GM20000 (cell line): ENCODE measurements at regions not wholly inside any gene's neighbourhood (a gene's known extent, or its start where the extent isn't known, plus 50 kb on each side); places are given as distances from the start of the nearest gene placed in this dataset.

Experiments
- DNase-seq: peaks from one replicate; pipeline ENCODE4 v3.0.0; 2012; ENCODE audit warnings: low spot score
- TF ChIP-seq, protein P1 (sequence below): IDR thresholded peaks from 2 replicates; pipeline ENCODE4 v1.5.1; 2012; ENCODE audit warnings: mild to moderate bottlenecking, control low read depth; ENCODE audit errors: extremely low read depth, missing control alignments

DNA sequence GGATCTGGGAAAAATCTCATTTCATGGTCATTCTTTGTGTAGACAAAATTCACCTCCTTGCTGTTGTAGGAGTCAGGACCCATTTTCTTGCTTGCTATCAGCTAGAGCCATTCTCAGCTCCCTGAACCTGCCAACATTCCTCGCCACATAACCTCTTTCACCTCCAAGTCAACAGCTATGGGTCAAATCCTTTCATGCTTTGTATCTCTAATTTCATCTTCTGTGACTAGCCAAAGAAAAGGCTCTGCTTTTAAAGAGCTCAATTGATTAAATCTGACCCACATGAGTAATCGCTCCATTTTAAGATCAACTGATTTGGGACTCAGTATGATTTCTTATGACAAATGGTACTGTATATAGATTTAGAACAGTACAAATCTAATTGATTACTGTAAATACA lies 89.2 kb upstream of the FOXG1 start:
- TF ChIP-seq, protein P1, sequence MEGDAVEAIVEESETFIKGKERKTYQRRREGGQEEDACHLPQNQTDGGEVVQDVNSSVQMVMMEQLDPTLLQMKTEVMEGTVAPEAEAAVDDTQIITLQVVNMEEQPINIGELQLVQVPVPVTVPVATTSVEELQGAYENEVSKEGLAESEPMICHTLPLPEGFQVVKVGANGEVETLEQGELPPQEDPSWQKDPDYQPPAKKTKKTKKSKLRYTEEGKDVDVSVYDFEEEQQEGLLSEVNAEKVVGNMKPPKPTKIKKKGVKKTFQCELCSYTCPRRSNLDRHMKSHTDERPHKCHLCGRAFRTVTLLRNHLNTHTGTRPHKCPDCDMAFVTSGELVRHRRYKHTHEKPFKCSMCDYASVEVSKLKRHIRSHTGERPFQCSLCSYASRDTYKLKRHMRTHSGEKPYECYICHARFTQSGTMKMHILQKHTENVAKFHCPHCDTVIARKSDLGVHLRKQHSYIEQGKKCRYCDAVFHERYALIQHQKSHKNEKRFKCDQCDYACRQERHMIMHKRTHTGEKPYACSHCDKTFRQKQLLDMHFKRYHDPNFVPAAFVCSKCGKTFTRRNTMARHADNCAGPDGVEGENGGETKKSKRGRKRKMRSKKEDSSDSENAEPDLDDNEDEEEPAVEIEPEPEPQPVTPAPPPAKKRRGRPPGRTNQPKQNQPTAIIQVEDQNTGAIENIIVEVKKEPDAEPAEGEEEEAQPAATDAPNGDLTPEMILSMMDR, result no peak
- no peak for DNase-seq

DNA sequence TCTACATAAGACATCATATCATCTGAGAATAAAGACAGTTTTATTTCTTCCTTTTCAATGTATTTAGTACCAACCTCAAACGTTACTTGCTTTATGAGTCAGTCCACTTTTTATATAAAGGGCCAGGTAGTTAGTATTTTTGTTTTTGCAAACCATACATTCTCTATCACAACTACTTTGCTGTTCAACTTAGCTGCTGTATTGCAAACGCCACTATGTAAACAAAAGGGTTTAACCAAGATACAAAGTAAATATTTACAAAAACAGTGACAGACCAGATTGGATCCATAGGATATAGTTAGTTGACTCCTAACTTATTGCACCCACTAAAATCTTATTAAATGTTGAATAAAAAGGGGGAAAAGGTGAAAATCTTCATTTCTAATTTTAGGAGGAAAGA lies 87.7 kb upstream of the FOXG1 start:
- TF ChIP-seq, protein P1, result no peak
- no peak for DNase-seq

DNA sequence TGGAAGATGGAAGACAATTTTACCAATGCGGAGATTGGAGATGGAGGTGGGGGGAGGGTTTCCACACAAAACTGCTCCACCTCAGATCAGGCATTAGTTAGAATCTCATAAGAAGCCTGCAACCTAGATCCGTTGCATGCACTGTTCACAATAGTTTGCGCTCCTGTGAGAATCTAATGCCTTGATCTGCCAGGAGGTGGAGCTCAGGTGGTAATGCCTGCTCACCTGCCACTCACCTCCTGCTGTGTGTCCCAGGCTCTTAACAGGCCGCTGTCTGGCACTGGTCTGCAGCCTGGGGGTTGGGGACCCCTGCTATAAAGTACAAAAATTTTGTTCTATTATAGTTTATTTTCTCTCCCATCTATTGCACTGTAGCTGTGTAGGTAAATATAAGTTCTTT lies 84.9 kb upstream of the FOXG1 start:
- TF ChIP-seq, protein P1, result no peak
- DNase-seq, result no peak

DNA sequence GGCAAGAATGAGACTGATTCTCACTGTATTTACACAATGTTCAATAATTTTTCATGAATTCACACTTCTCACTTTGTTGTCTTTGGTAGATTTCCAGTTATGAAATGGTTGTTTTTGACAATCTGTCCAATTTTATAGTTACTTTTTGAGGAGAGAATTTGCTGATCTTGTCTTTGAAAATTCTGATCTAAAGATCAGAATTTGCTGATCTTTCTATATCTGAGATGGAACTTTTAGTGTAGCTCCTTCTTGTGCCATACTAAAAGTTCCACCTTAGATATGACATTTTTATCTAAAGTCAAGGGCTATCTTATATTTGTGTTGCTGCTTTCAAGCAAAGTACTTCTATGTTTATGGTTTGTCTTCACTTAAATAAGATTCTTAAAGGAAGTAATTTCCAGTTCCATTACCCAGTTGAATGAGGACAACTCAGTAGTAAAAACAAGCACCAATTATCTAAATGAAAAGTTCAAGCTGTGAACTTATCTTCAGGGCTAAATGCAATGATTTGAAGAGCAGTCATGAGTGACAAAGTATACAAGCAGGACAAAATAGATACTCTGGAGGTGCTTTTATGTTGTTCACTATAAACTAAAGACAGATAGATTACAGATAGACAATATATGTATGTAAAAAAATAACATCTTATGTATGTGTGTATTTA lies 76.4 kb upstream of the FOXG1 start:
- DNase-seq, result no peak
- TF ChIP-seq, protein P1, result no peak

DNA sequence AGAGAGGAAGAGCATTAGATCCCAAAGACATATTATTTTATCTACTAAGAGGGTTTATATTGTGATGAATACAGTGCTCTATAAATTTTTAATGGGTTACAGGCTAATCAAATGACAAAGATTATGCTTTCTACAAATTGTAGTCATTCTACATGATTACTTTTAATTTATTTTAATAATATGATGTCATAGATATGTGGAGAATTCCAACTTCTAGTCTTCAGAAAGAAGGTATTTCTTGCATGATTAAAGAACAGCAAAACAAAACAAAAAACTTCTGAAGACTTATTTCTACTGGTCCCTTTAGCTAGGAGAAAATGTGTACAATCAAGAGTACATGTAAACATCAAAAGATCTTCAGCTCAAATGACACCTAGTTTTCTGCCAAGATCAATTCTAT lies 71.5 kb upstream of the FOXG1 start:
- TF ChIP-seq, protein P1, result no peak
- no peak for DNase-seq

DNA sequence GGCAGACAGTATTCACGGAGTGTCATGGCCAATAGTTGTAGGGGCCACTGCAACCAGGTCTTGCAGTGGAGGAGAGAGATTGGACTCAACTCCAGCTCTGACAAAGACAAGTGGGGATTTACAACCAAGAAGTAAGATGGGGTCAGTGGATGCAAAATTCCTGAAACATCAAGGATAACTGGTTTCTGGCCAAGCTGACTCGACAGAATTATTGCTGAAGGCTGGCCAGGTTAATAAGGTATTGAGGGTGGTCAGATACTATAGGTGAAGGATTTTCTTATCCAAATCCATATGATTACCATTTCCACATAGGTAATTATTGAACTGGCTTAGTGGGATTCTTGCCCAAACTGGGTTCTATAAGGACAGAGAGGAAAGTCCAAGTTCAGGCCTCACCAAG lies 64.9 kb upstream of the FOXG1 start:
- TF ChIP-seq, protein P1, result no peak
- no peak for DNase-seq

DNA sequence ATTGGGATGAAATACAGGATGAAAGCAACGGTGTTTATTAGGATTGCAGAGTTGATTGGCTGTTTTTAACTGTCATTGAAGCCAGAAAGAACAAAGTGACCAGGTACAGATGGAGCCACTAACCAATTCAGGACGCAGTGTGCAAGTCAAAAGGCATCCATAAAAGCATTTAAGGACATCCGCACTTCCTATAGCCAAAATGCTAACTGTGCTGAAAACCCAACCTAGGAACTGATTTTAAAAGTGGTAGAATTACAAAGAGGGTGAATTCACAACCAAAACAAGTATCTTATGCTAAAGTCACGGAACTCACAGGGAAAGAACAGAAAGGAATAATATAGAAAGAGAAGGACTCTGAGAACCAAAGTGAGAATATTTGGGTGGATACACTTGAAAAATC lies 63.1 kb upstream of the FOXG1 start:
- TF ChIP-seq, protein P1, result no peak
- no peak for DNase-seq
